ENCODE measurements at regions not wholly inside any gene's neighbourhood (a gene's known extent, or its start where the extent isn't known, plus 50 kb on each side); places are given as distances from the start of the nearest gene placed in this dataset.

- no peak overlapping the region for H4K8ac ChIP-seq (replicated peaks; ENCODE audit: insufficient read length, low read depth, low read length)
- H3K27me3 ChIP-seq (ENCODE audit: insufficient read depth, low read length): no peaks in the 10 kb centered on the region
- no peak for DNase-seq
- no peak overlapping the region for H3K4ac ChIP-seq (ENCODE audit: low read depth, low read length)
- H3K27ac ChIP-seq (ENCODE audit: insufficient read length, low read depth, low read length): no peak overlapping the region
- no peak overlapping the region for H4K91ac ChIP-seq (ENCODE audit: insufficient read length, low read depth, low read length)
- no peak overlapping the region for H3K9ac ChIP-seq (ENCODE audit: extremely low read depth, insufficient read length, low read length)
- no peak overlapping the region for H4K5ac ChIP-seq (ENCODE audit: insufficient read length, low read depth, low read length)
- no peak overlapping the region for H2AFZ ChIP-seq (ENCODE audit: low read length)
- no peaks in the 10 kb centered on the region for H3K79me2 ChIP-seq (ENCODE audit: insufficient read depth, low read length)
- H3K4me3 Mint-ChIP-seq: no peak overlapping the region
- no peak overlapping the region for H3K56ac ChIP-seq (ENCODE audit: insufficient read length, low read depth, low read length)
- no peaks in the 10 kb centered on the region for H3K27me3 Mint-ChIP-seq (ENCODE audit: low read depth)
- H2BK120ac ChIP-seq (ENCODE audit: low read depth, low read length, poor library complexity, severe bottlenecking): no peak overlapping the region
- no peaks in the 10 kb centered on the region for H3K9me3 ChIP-seq (ENCODE audit: control insufficient read depth, low read depth, low read length)
- H3K4me1 ChIP-seq (ENCODE audit: insufficient read depth, low read length): no peaks in the 10 kb centered on the region
- H3K4me1 Mint-ChIP-seq: peaks cover 0 to 11% of the 10 kb centered on the region in 2 experiments; a peak in 2 of 4 replicates
- no peaks in the 10 kb centered on the region for H3K36me3 Mint-ChIP-seq (ENCODE audit: insufficient read depth in 1 of 3, low read depth in 3 of 3)
- H3K79me1 ChIP-seq (ENCODE audit: insufficient read depth, low read depth, low read length, poor library complexity, severe bottlenecking): no peaks in the 10 kb centered on the region
- H2BK5ac ChIP-seq (ENCODE audit: insufficient read length, low read length): no peak overlapping the region
- no peaks in the 10 kb centered on the region for H3K9me3 Mint-ChIP-seq
- H2AK5ac ChIP-seq (ENCODE audit: insufficient read length, low read length): no peak overlapping the region
- H4K20me1 ChIP-seq (ENCODE audit: control insufficient read depth, insufficient read depth, insufficient read length): no peaks in the 10 kb centered on the region
- H3K4me2 ChIP-seq (ENCODE audit: insufficient read depth, insufficient read length, low read length): no peak overlapping the region
- no peak overlapping the region for H2BK12ac ChIP-seq (ENCODE audit: insufficient read length, low read depth, low read length)
- H2BK15ac ChIP-seq (ENCODE audit: low read depth, low read length): no peak overlapping the region
- no peak overlapping the region for H3K18ac ChIP-seq (ENCODE audit: insufficient read length, low read depth, low read length)
- no peak overlapping the region for H3K27ac Mint-ChIP-seq
- H3K14ac ChIP-seq (ENCODE audit: insufficient read depth, low read length): no peak overlapping the region
- no CpG with 5 or more reads among the region's 2 CpGs for WGBS (ENCODE audit: extremely low coverage, insufficient read length, low lambda C conversion rate)
- no peak overlapping the region for H3T11ph ChIP-seq (ENCODE audit: low read length)
- H3K23me2 ChIP-seq (ENCODE audit: insufficient read length, low read depth, low read length, poor library complexity, severe bottlenecking): no peaks in the 10 kb centered on the region
- no peak overlapping the region for H3K23ac ChIP-seq (ENCODE audit: insufficient read length, low read depth, low read length)
- TF ChIP-seq, protein P1, sequence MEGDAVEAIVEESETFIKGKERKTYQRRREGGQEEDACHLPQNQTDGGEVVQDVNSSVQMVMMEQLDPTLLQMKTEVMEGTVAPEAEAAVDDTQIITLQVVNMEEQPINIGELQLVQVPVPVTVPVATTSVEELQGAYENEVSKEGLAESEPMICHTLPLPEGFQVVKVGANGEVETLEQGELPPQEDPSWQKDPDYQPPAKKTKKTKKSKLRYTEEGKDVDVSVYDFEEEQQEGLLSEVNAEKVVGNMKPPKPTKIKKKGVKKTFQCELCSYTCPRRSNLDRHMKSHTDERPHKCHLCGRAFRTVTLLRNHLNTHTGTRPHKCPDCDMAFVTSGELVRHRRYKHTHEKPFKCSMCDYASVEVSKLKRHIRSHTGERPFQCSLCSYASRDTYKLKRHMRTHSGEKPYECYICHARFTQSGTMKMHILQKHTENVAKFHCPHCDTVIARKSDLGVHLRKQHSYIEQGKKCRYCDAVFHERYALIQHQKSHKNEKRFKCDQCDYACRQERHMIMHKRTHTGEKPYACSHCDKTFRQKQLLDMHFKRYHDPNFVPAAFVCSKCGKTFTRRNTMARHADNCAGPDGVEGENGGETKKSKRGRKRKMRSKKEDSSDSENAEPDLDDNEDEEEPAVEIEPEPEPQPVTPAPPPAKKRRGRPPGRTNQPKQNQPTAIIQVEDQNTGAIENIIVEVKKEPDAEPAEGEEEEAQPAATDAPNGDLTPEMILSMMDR (conservative IDR thresholded peaks at IDR 0.05): no peak
- H2BK20ac ChIP-seq (ENCODE audit: low read depth, low read length, poor library complexity, severe bottlenecking): no peak overlapping the region
Measured at GRCh38 chr18:51941999-51942398, 398.0 kb upstream of the DCC start.
